CD8-positive, alpha-beta memory T cell (primary cell): ENCODE measurements at regions not wholly inside any gene's neighbourhood (a gene's known extent, or its start where the extent isn't known, plus 50 kb on each side); places are given as distances from the start of the nearest gene placed in this dataset.

Experiments
- CTCF ChIA-PET: fragments of 350-600 bp; sonication (Branson Sonifier 250); formaldehyde crosslinking; loops from one replicate; lab custom pipeline; 2021; ENCODE audit warnings: antibody characterized with exemption; lab: Charles Lee
- POLR2A ChIA-PET: fragments of 350-600 bp; sonication (Branson Sonifier 250); formaldehyde crosslinking; loops from one replicate; lab custom pipeline; 2021; ENCODE audit warnings: antibody characterized with exemption; lab: Charles Lee
- DNase-seq, 5 donors: peaks; one replicate each; pipeline versions ENCODE4 v3.0.0 to v3.0.0-alpha.2; 2020 to 2022; ENCODE audit warnings: mixed read lengths in 1 of 5
- H3K27ac ChIP-seq: one replicate; pipeline ENCODE4 v1.7.0; 2013; ENCODE audit warnings: low read depth, mild to moderate bottlenecking, low read length, moderate library complexity
- H3K27me3 ChIP-seq: 2 replicates; pipeline ENCODE4 v1.7.0; 2013; ENCODE audit warnings: low read length, mild to moderate bottlenecking; ENCODE audit not compliant: insufficient read depth, poor library complexity, severe bottlenecking
- H3K36me3 ChIP-seq: 2 replicates; pipeline ENCODE4 v1.7.0; 2013; ENCODE audit warnings: mild to moderate bottlenecking, low read length, moderate library complexity; ENCODE audit not compliant: insufficient read depth
- H3K4me1 ChIP-seq: 2 replicates; pipeline ENCODE4 v1.7.0; 2013; ENCODE audit warnings: mild to moderate bottlenecking, low read length, moderate library complexity; ENCODE audit not compliant: insufficient read depth
- H3K4me3 ChIP-seq: 2 replicates; pipeline ENCODE4 v1.7.0; 2013; ENCODE audit warnings: mild to moderate bottlenecking, low read length
- H3K9me3 ChIP-seq: 2 replicates; pipeline ENCODE4 v1.7.0; 2013; ENCODE audit warnings: mild to moderate bottlenecking, low read length
- H3K27ac Mint-ChIP-seq, 8 donors: one replicate each; pipeline ENCODE4 v1.8.0; 2020 to 2021; ENCODE audit warnings: mixed read lengths in 8 of 8, mild to moderate bottlenecking in 6 of 8, inconsistent platforms in 3 of 8, moderate library complexity in 3 of 8
- H3K27me3 Mint-ChIP-seq, 2 donors: one replicate each; pipeline ENCODE4 v1.8.0; 2020 to 2021; ENCODE audit warnings: mixed read lengths in 2 of 2, mild to moderate bottlenecking in 1 of 2, moderate library complexity in 1 of 2
- H3K36me3 Mint-ChIP-seq, 3 donors: one replicate each; pipeline ENCODE4 v1.8.0; 2020 to 2021; ENCODE audit warnings: mixed read lengths in 3 of 3, inconsistent platforms in 1 of 3, mild to moderate bottlenecking in 1 of 3
- H3K4me1 Mint-ChIP-seq, 3 donors: one replicate each; pipeline ENCODE4 v1.8.0; 2020 to 2021; ENCODE audit warnings: mixed read lengths in 3 of 3, inconsistent platforms in 1 of 3, mild to moderate bottlenecking in 1 of 3
- H3K4me3 Mint-ChIP-seq, 7 donors: one replicate each; pipeline ENCODE4 v1.8.0; 2020 to 2021; ENCODE audit warnings: mixed read lengths in 7 of 7, mild to moderate bottlenecking in 6 of 7, moderate library complexity in 4 of 7, inconsistent platforms in 2 of 7
- H3K9me3 Mint-ChIP-seq, 5 donors: one replicate each; pipeline ENCODE4 v1.8.0; 2020 to 2022; ENCODE audit warnings: mixed read lengths in 5 of 5, mild to moderate bottlenecking in 3 of 5, moderate library complexity in 2 of 5, inconsistent platforms in 1 of 5

- no peaks in the 10 kb centered on the region for H3K9me3 ChIP-seq
- H3K27ac ChIP-seq = no peak overlapping the region
- CTCF ChIA-PET = no interaction called here
- no peaks in the 10 kb centered on the region for H3K27me3 ChIP-seq
- no peaks in the 10 kb centered on the region for H3K4me1 ChIP-seq
- no peak overlapping the region for H3K27ac Mint-ChIP-seq
- POLR2A ChIA-PET = no interaction called here
- no peak overlapping the region for H3K4me3 ChIP-seq
- H3K4me3 Mint-ChIP-seq = no peak overlapping the region
- no peaks in the 10 kb centered on the region for H3K4me1 Mint-ChIP-seq
- H3K27me3 Mint-ChIP-seq = no peaks in the 10 kb centered on the region
- H3K36me3 Mint-ChIP-seq = no peaks in the 10 kb centered on the region
- H3K36me3 ChIP-seq = no peaks in the 10 kb centered on the region
- no peak for DNase-seq
- H3K9me3 Mint-ChIP-seq = no peaks in the 10 kb centered on the region
Measured at GRCh38 chr1:183721041-183721440, 67.9 kb upstream of the APOBEC4 start.

GRCh38 chr1:183720028-183720427 is 66.9 kb upstream of the APOBEC4 start:
- H3K27ac Mint-ChIP-seq = no peak overlapping the region
- POLR2A ChIA-PET = no interaction called here

GRCh38 chr1:183719289-183719688 is 66.2 kb upstream of the APOBEC4 start:
- Histone ChIP-seq H3K4me1 (no peaks in the 10 kb centered on the region), H3K27me3 (no peaks in the 10 kb centered on the region), H3K4me3 (no peak overlapping the region), H3K36me3 (no peaks in the 10 kb centered on the region), H3K9me3 (no peaks in the 10 kb centered on the region), H3K27ac (no peak overlapping the region)
- CTCF ChIA-PET = no interaction called here
- Mint-ChIP-seq H3K4me3 (no peak overlapping the region), H3K36me3 (no peaks in the 10 kb centered on the region), H3K27me3 (no peaks in the 10 kb centered on the region), H3K9me3 (no peaks in the 10 kb centered on the region), H3K27ac (peak overlapping the region in 1 of 8 donors; percentile 57), H3K4me1 (no peaks in the 10 kb centered on the region)
- DNase-seq = no peak
- POLR2A ChIA-PET = no interaction called here

More at GRCh38 chr1:183720028-183720427, 66.9 kb upstream of the APOBEC4 start:
- no peaks in the 10 kb centered on the region for H3K36me3 ChIP-seq
- H3K4me3 Mint-ChIP-seq = no peak overlapping the region
- no peaks in the 10 kb centered on the region for H3K36me3 Mint-ChIP-seq
- no peak for DNase-seq
- no peaks in the 10 kb centered on the region for H3K27me3 Mint-ChIP-seq
- H3K9me3 Mint-ChIP-seq = no peaks in the 10 kb centered on the region
- H3K4me1 ChIP-seq = no peaks in the 10 kb centered on the region
- H3K27me3 ChIP-seq = no peaks in the 10 kb centered on the region
- no peaks in the 10 kb centered on the region for H3K4me1 Mint-ChIP-seq
- H3K4me3 ChIP-seq = no peak overlapping the region
- H3K27ac ChIP-seq = no peak overlapping the region
- CTCF ChIA-PET = no interaction called here
- H3K9me3 ChIP-seq = no peaks in the 10 kb centered on the region

GRCh38 chr1:183716286-183716685 is 63.2 kb upstream of the APOBEC4 start:
- H3K27me3 Mint-ChIP-seq = no peaks in the 10 kb centered on the region
- H3K27me3 ChIP-seq = no peaks in the 10 kb centered on the region
- H3K27ac ChIP-seq = no peak overlapping the region
- H3K27ac Mint-ChIP-seq = no peak overlapping the region
- H3K4me3 ChIP-seq = no peak overlapping the region
- no peak overlapping the region for H3K4me3 Mint-ChIP-seq
- ChIA-PET POLR2A (no interaction called here), CTCF (interaction anchor here (2.0 kb wide), 1 partner anchor 31 kb away, joined by 5 read pairs; no protein-coding TSS in a partner anchor)
- DNase-seq = no peak
- H3K9me3 Mint-ChIP-seq = no peaks in the 10 kb centered on the region
- no peaks in the 10 kb centered on the region for H3K4me1 ChIP-seq
- H3K36me3 Mint-ChIP-seq = no peaks in the 10 kb centered on the region
- H3K4me1 Mint-ChIP-seq = no peaks in the 10 kb centered on the region
- H3K9me3 ChIP-seq = no peaks in the 10 kb centered on the region
- no peaks in the 10 kb centered on the region for H3K36me3 ChIP-seq

- Mint-ChIP-seq H3K36me3 (no peaks in the 10 kb centered on the region), H3K4me1 (no peaks in the 10 kb centered on the region), H3K27me3 (no peaks in the 10 kb centered on the region), H3K27ac (no peak overlapping the region), H3K9me3 (no peaks in the 10 kb centered on the region), H3K4me3 (no peak overlapping the region)
- Histone ChIP-seq H3K9me3 (no peaks in the 10 kb centered on the region), H3K27me3 (no peaks in the 10 kb centered on the region), H3K4me3 (no peak overlapping the region), H3K27ac (no peak overlapping the region), H3K36me3 (no peaks in the 10 kb centered on the region), H3K4me1 (no peaks in the 10 kb centered on the region)
- CTCF ChIA-PET = no interaction called here
- DNase-seq = no peak
- POLR2A ChIA-PET = no interaction called here
Measured at GRCh38 chr1:183711741-183712361, 58.7 kb upstream of the APOBEC4 start.

GRCh38 chr1:183711165-183711682 is 58.1 kb upstream of the APOBEC4 start:
- Mint-ChIP-seq H3K4me3 (no peak overlapping the region), H3K4me1 (no peaks in the 10 kb centered on the region), H3K36me3 (no peaks in the 10 kb centered on the region), H3K27ac (no peak overlapping the region), H3K9me3 (no peaks in the 10 kb centered on the region), H3K27me3 (no peaks in the 10 kb centered on the region)
- CTCF ChIA-PET = no interaction called here
- Histone ChIP-seq H3K9me3 (no peaks in the 10 kb centered on the region), H3K4me1 (no peaks in the 10 kb centered on the region), H3K36me3 (no peaks in the 10 kb centered on the region), H3K27me3 (no peaks in the 10 kb centered on the region), H3K4me3 (no peak overlapping the region), H3K27ac (no peak overlapping the region)
- DNase-seq = no peak
- POLR2A ChIA-PET = no interaction called here

GRCh38 chr1:183710734-183711133 is 57.6 kb upstream of the APOBEC4 start:
- H3K27me3 Mint-ChIP-seq = no peaks in the 10 kb centered on the region
- no peak overlapping the region for H3K27ac Mint-ChIP-seq
- no peaks in the 10 kb centered on the region for H3K27me3 ChIP-seq
- H3K4me3 ChIP-seq = no peak overlapping the region
- DNase-seq = no peak
- H3K4me3 Mint-ChIP-seq = no peak overlapping the region
- H3K36me3 ChIP-seq = no peaks in the 10 kb centered on the region
- no peaks in the 10 kb centered on the region for H3K4me1 ChIP-seq
- ChIA-PET CTCF (no interaction called here), POLR2A (no interaction called here)
- no peaks in the 10 kb centered on the region for H3K9me3 ChIP-seq
- H3K4me1 Mint-ChIP-seq = no peaks in the 10 kb centered on the region
- H3K9me3 Mint-ChIP-seq = no peaks in the 10 kb centered on the region
- H3K36me3 Mint-ChIP-seq = no peaks in the 10 kb centered on the region
- H3K27ac ChIP-seq = no peak overlapping the region

- H3K4me1 ChIP-seq = no peaks in the 10 kb centered on the region
- CTCF ChIA-PET = no interaction called here
- no peak overlapping the region for H3K4me3 ChIP-seq
- DNase-seq = no peak
- Mint-ChIP-seq H3K4me1 (no peaks in the 10 kb centered on the region), H3K36me3 (no peaks in the 10 kb centered on the region), H3K27me3 (no peaks in the 10 kb centered on the region), H3K9me3 (no peaks in the 10 kb centered on the region), H3K27ac (peak overlapping the region in 1 of 8 donors; percentile 83), H3K4me3 (no peak overlapping the region)
- H3K27me3 ChIP-seq = no peaks in the 10 kb centered on the region
- POLR2A ChIA-PET = no interaction called here
- no peaks in the 10 kb centered on the region for H3K9me3 ChIP-seq
- no peak overlapping the region for H3K27ac ChIP-seq
- H3K36me3 ChIP-seq = no peaks in the 10 kb centered on the region
Measured at GRCh38 chr1:183710333-183710732, 57.2 kb upstream of the APOBEC4 start.
